GM18517 (cell line): ENCODE measurements at regions not wholly inside any gene's neighbourhood (a gene's known extent, or its start where the extent isn't known, plus 50 kb on each side); places are given as distances from the start of the nearest gene placed in this dataset.
A peak's percentile ranks its signal among the peaks of the same experiment; 100 is the strongest.
"Not testable (repeated sequence)": the region's sequence is repeated elsewhere in the genome, so short reads cannot be mapped to it uniquely, and the experiment has no call there.

Source experiments
- ATAC-seq: cut with Tn5 transposase; IDR thresholded peaks from one replicate; pipeline ENCODE4 v1.9.1; 2021; ENCODE audit warnings: mild to moderate bottlenecking, moderate library complexity; ENCODE audit not compliant: unreplicated experiment

GRCh38 chr3:104411757-104412156 lies 955.0 kb upstream of the ALCAM start:
- ATAC-seq: no peak

- no peak for ATAC-seq
Measured at GRCh38 chr3:104412608-104413580, 953.8 kb upstream of the ALCAM start.

DNA sequence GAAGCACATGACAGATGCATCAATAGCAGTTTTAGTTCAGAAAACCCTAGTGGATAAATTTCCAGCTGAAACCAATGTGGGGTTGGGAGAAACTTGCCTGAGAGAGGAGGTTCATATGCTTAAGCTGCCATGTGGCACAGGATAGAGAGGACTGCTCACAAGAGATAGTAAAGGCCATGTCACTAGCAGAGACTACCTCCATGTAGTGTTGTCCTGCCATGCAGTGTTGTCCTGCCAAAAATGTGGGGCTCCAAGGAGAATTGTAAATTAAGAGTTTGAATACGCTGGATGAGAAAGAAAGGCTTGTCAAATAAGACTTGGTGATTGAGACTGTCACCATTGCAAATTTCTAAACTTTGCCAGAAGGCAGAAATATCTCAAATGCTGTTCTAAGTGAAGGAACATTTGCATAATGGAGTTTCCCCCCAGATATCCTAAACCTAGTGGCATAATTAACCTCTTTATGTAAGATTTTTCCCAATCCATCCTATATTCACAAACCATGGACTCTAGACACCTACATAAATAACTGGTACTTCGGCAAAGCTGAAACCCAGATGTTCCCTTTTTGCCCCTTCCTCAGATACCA lies 938.3 kb upstream of the ALCAM start:
- no peak for ATAC-seq

GRCh38 chr3:104429727-104430126 lies 937.0 kb upstream of the ALCAM start:
- ATAC-seq: no peak

GRCh38 chr3:104436506-104436905 lies 930.2 kb upstream of the ALCAM start:
- ATAC-seq: no peak

DNA sequence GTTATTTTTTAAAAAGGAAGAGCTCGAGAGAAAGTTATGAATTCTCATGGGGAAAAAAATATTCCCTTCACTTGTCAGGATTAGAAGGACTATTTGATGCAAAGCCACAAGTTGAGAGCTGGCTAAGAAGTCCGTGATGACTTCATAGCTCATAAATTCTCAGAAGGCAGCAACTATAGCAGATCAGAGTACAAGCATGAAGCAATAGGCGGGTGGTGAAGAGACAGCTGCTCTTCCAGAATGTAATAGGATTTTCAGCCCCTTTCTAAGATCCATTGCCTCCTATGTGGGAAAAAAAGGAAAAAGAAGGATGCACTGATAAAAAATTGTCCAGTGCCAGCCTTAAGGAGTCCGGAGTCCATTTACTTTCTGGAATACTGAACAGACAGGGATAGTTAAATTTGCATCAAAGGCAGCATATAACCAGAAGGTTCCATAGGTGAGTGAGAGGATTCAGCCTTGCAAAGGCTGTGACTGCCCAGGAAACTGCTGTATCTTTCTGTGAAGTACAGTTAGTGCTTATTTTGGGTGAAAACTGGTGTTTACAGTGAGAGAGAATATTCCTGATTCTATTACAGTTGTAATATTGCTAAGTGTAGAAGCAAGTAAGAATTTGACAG lies 929.5 kb upstream of the ALCAM start:
- ATAC-seq: no peak

GRCh38 chr3:104437891-104438290 lies 928.8 kb upstream of the ALCAM start:
- no peak for ATAC-seq

GRCh38 chr3:104438706-104439105 lies 928.0 kb upstream of the ALCAM start:
- ATAC-seq: no peak

DNA sequence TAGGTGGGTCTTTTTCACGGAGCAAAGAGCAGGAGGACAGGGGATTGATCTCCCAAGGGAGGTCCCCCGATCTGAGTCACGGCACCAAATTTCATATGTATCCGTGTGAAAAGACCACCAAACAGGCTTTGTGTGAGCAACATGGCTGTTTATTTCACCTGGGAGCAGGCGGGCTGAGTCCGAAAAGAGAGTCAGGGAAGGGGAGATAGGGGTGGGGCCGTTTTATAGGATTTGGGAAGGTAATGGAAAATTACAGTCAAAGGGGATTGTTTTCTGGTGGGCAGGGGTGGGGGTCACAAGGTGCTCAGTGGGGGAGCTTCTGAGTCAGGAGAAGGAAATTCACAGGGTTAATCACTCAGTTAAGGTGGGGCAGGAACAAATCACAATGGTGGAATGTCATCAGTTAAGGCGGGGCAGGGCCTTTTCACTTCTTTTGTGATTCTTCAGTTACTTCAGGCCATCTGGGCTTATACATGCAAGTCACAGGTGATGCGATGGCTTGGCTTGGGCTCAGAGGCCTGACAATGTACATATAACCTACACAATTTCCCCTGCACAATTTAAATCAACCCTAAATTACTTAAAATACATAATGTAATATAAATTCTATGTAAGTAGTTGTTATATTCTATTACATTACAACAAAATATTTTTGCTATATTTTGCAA lies 921.3 kb upstream of the ALCAM start:
- ATAC-seq: not testable (repeated sequence)

- no peak for ATAC-seq
Measured at GRCh38 chr3:104447681-104448080, 919.0 kb upstream of the ALCAM start.

DNA sequence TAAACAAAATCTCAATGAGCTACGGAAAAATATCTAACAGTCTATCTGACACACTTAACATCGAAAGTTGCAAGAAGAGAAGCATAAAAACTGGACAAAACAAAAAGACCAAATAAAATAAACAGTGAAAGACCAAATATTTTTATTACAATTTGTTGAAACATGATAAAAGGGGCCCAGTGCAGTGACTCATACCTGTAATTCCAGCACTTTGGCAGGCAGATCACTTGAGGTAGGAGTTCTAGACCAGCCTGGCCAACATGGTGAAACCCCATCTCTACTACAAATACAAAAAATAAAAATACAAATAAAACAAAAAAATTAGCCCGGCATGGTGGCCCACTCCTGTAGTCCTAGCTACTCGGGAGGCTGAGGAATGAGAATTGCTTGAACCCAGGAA lies 914.0 kb upstream of the ALCAM start:
- no peak for ATAC-seq

- ATAC-seq: no peak
Measured at GRCh38 chr3:104458657-104459056, 908.1 kb upstream of the ALCAM start.

DNA sequence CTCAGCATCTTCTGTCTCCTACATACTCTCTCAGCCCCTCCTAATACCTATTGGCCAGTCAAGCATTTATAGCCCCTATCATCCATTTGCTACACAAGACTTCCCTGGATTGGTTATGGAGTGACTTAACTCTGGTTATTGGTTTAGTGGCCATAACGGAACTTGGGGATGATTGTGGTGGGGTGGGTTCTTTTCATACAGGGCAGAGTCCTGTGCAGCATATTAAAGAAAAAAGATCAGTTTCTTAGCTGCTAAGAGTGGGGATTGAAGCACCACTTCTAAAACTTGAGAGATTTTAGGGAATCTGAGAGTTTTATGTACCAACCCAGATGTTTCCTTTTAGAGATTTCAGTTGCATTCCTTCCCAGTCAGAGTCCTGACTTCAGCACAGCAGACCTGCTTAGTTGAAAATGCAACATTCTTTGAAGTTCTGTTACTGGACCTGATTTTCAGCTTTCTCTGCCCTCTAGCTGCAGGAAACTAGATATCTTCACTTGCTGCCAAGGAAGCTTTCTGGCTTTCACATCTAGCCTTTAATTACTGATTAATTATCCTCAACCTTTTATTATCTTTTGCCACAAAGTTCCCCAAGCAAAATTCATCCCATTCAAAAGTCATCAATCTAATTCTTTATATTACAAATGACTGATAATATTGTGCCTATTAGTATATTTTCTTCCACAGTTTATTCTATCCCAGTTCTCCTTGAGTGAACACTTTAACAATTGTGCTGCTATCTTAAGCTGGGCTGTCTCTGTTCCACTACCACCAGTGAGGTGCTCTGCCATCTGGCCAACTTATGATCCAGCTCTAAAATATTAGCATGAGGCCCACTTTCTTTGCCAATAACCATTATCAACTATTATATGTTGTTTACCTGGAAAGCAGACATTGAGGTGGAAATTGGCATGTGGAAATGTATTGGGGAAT lies 906.0 kb upstream of the ALCAM start:
- ATAC-seq: peak; percentile 47

DNA sequence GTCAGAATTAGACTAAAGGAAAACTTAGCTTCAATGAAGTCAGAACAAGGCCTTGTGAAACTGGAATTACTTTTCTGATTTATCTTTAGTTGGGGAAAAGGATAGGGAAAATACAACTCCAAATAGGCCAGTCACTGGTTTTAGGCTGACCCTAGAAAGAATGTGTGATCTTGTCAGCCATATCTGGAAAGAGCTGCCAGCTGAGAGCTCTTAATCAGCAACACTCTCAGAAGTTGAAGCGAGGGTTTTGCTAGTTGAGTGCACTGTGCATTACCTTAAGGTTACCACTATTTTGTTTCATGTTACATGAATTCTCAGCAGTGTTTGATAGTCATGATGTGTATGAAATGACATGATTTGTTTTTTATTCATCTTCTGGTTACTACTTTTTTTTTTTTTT lies 905.3 kb upstream of the ALCAM start:
- no peak for ATAC-seq

DNA sequence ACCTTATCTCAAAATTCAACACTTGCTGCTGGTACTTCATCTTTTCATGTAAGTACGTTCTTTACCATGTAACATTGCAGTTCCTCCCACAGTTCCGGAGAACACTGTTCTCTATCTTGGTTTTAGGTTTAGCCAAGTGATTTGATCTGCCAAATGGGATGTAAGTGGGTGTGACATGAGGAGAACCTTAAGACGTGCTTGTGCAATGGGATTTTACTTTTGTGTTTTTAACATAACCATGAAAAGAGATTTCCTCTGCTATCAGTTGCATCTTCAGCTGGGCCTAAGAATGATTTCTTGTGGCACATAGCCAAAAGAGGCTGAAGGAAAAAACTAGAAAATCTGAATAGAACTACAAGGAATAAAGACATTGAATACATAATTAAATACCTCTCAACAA lies 894.5 kb upstream of the ALCAM start:
- ATAC-seq: no peak

DNA sequence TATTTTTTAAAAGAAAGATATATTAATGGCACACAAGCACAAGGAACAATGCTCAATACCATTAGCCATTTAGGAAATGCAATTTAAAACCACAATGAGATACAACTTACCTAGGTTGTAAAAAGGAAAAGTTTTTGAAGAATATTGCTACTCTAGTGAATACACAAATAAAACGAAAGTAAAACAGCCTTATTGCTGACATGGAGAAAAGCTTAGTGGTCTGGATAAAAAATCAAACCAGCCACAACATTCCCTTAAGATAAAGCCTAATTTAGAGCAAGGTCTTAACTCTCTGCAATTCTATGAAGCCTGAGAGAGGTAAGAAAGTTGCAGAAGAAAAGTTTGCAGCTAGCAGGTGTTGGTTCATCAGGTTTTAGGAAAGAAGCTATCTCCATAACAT lies 892.7 kb upstream of the ALCAM start:
- ATAC-seq: no peak

- no peak for ATAC-seq
Measured at GRCh38 chr3:104503022-104503421, 863.7 kb upstream of the ALCAM start.

DNA sequence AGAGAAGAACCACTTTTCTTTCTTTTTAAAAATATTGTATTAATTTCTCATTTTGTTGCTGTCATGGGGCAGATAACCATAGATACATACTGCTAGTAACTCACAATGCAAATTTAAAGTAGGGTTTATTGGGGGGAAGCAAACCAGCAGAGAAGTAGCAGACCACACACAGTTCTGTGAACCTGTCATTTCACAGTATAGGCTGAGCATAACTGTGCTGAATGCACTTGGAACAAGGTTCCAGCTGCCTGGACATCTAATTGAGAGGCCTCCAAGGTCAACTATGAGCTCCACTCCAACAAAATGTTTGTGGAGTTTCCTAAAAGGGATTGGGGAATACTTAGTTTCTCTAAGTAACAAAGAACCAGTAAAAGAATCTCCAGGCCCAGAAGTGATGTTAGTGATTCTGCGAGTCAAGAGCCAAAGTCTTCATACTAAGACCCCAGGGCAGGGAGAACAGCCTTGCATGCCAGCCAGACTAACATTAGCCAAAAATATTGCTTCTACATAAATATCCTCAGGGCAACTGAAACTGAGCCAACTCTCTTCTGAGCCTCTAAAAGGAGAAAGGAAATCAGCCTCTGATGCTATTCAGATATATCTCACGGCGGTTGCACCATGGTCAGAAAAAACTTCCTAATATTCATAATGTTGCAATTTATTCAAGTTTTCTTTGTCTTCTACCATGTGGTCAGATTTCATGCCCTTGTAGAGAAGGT lies 856.4 kb upstream of the ALCAM start:
- ATAC-seq: no peak

DNA sequence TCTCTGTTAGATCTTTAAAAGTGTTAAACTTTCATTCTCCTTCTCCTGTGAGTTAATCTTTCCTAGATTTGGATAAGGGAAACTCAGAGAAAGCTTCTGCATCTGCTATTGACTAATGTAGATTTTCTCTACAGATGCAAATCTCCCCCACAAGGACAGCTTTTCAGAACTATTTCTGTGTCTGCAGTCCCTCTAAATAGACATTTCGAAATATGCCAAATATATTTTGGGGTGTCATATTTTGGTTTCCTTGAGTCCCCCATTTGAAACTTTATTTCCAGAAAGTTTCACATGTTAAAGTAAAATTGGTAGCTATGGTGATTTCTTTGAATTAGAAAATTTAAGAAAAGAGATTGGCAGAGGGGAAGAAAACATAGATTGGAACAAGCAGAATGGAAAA lies 852.3 kb upstream of the ALCAM start:
- no peak for ATAC-seq

- no peak for ATAC-seq
Measured at GRCh38 chr3:104514776-104515175, 851.9 kb upstream of the ALCAM start.
